IPS DF 6.9 (cell line): ENCODE measurements at regions not wholly inside any gene's neighbourhood (a gene's known extent, or its start where the extent isn't known, plus 50 kb on each side); places are given as distances from the start of the nearest gene placed in this dataset.
A peak's percentile ranks its signal among the peaks of the same experiment; 100 is the strongest.

Source experiments
- DNase-seq: peaks from one replicate; pipeline ENCODE4 v3.0.0-alpha.2; 2013; ENCODE audit warnings: low read depth, low spot score
- H3K27ac ChIP-seq: one replicate; pipeline ENCODE4 v1.5.1; 2013; ENCODE audit warnings: low read length, control low read depth
- H3K27me3 ChIP-seq: 2 replicates; pipeline ENCODE4 v1.6.1; 2013; ENCODE audit warnings: mild to moderate bottlenecking, low read length; ENCODE audit not compliant: control insufficient read depth, insufficient read depth
- H3K36me3 ChIP-seq: 2 replicates; pipeline ENCODE4 v1.6.1; 2013; ENCODE audit warnings: low read length; ENCODE audit not compliant: control insufficient read depth, insufficient read depth
- H3K4me1 ChIP-seq: 2 replicates; pipeline ENCODE4 v1.6.1; 2013; ENCODE audit warnings: low read length; ENCODE audit not compliant: control insufficient read depth, insufficient read depth
- H3K4me3 ChIP-seq: 2 replicates; pipeline ENCODE4 v1.5.1; 2013; ENCODE audit warnings: mild to moderate bottlenecking, low read length
- H3K9me3 ChIP-seq: 2 replicates; pipeline ENCODE4 v1.6.1; 2013; ENCODE audit warnings: low read length, inconsistent platforms; ENCODE audit not compliant: control insufficient read depth, insufficient read depth
- WGBS: extraction: QIAGEN DNeasy Blood & Tissue Kit; methylation state at CpG from one replicate; pipeline ENCODE4 v1.1.7; 2013; ENCODE audit warnings: mixed read lengths, missing lambda C conversion rate; ENCODE audit not compliant: insufficient read length, insufficient coverage; 5-methylcytosine and 5-hydroxymethylcytosine counted together

- Histone ChIP-seq H3K36me3 (no peaks in the 10 kb centered on the region), H3K4me3 (no peak overlapping the region), H3K4me1 (no peaks in the 10 kb centered on the region), H3K27me3 (no peaks in the 10 kb centered on the region), H3K27ac (no peak overlapping the region), H3K9me3 (no peaks in the 10 kb centered on the region)
- DNase-seq = no peak
- WGBS = no CpG with 5 or more reads among the region's 7 CpGs
Observed at GRCh38 chr1:168631671-168632400, 55.4 kb downstream of the XCL1 start.

GRCh38 chr1:168634951-168635532, 58.6 kb downstream of the XCL1 start:
- no peaks in the 10 kb centered on the region for H3K9me3 ChIP-seq
- DNase-seq = no peak
- H3K27ac ChIP-seq = no peak overlapping the region
- no peak overlapping the region for H3K4me3 ChIP-seq
- no CpG with 5 or more reads among the region's 3 CpGs for WGBS
- no peaks in the 10 kb centered on the region for H3K36me3 ChIP-seq
- no peaks in the 10 kb centered on the region for H3K4me1 ChIP-seq
- no peaks in the 10 kb centered on the region for H3K27me3 ChIP-seq

GRCh38 chr1:168636200-168636599, 59.8 kb downstream of the XCL1 start:
- no peak for DNase-seq
- no peaks in the 10 kb centered on the region for H3K36me3 ChIP-seq
- no peaks in the 10 kb centered on the region for H3K9me3 ChIP-seq
- H3K4me3 ChIP-seq = no peak overlapping the region
- no peaks in the 10 kb centered on the region for H3K27me3 ChIP-seq
- H3K27ac ChIP-seq = no peak overlapping the region
- WGBS = no CpG with 5 or more reads among the region's 1 CpG
- H3K4me1 ChIP-seq = no peaks in the 10 kb centered on the region

GRCh38 chr1:168636642-168637111, 60.3 kb downstream of the XCL1 start:
- Histone ChIP-seq H3K27ac (no peak overlapping the region), H3K36me3 (no peaks in the 10 kb centered on the region), H3K27me3 (no peaks in the 10 kb centered on the region), H3K4me3 (no peak overlapping the region), H3K4me1 (no peaks in the 10 kb centered on the region), H3K9me3 (no peaks in the 10 kb centered on the region)
- DNase-seq = no peak
- no CpG with 5 or more reads among the region's 1 CpG for WGBS

- Histone ChIP-seq H3K4me3 (no peak overlapping the region), H3K27ac (no peak overlapping the region), H3K9me3 (no peaks in the 10 kb centered on the region), H3K27me3 (no peaks in the 10 kb centered on the region), H3K4me1 (no peaks in the 10 kb centered on the region), H3K36me3 (no peaks in the 10 kb centered on the region)
- WGBS = no CpG with 5 or more reads among the region's 5 CpGs
- peak; percentile 57 for DNase-seq
Observed at GRCh38 chr1:168637350-168637991, 61.1 kb downstream of the XCL1 start.

GRCh38 chr1:168638884-168639283, 62.5 kb downstream of the XCL1 start:
- H3K27me3 ChIP-seq = no peaks in the 10 kb centered on the region

GRCh38 chr1:168640182-168640581, 63.8 kb downstream of the XCL1 start:
- Histone ChIP-seq H3K4me3 (no peak overlapping the region), H3K27me3 (no peaks in the 10 kb centered on the region), H3K4me1 (no peaks in the 10 kb centered on the region), H3K27ac (no peak overlapping the region), H3K9me3 (no peaks in the 10 kb centered on the region), H3K36me3 (no peaks in the 10 kb centered on the region)
- WGBS = no CpG with 5 or more reads among the region's 1 CpG
- DNase-seq = no peak

More at GRCh38 chr1:168638884-168639283, 62.5 kb downstream of the XCL1 start:
- H3K4me3 ChIP-seq = no peak overlapping the region
- DNase-seq = no peak
- no peaks in the 10 kb centered on the region for H3K36me3 ChIP-seq
- H3K4me1 ChIP-seq = no peaks in the 10 kb centered on the region
- H3K9me3 ChIP-seq = no peaks in the 10 kb centered on the region
- H3K27ac ChIP-seq = no peak overlapping the region
- no CpG with 5 or more reads among the region's 1 CpG for WGBS

- WGBS = no CpG with 5 or more reads among the region's 3 CpGs
- no peak overlapping the region for H3K4me3 ChIP-seq
- H3K27me3 ChIP-seq = no peaks in the 10 kb centered on the region
- no peaks in the 10 kb centered on the region for H3K4me1 ChIP-seq
- no peaks in the 10 kb centered on the region for H3K9me3 ChIP-seq
- H3K36me3 ChIP-seq = no peaks in the 10 kb centered on the region
- no peak overlapping the region for H3K27ac ChIP-seq
- DNase-seq = no peak
Observed at GRCh38 chr1:168640836-168641235, 64.4 kb downstream of the XCL1 start.

GRCh38 chr1:168643152-168643551, 66.7 kb downstream of the XCL1 start:
- H3K4me1 ChIP-seq = no peaks in the 10 kb centered on the region
- WGBS = no CpG with 5 or more reads among the region's 2 CpGs
- DNase-seq = no peak
- H3K36me3 ChIP-seq = no peaks in the 10 kb centered on the region
- no peaks in the 10 kb centered on the region for H3K9me3 ChIP-seq
- H3K27me3 ChIP-seq = no peaks in the 10 kb centered on the region
- H3K4me3 ChIP-seq = no peak overlapping the region
- H3K27ac ChIP-seq = no peak overlapping the region
